ENCODE measurements at regions not wholly inside any gene's neighbourhood (a gene's known extent, or its start where the extent isn't known, plus 50 kb on each side); places are given as distances from the start of the nearest gene placed in this dataset.

GRCh38 chr12:87467936-87468335, 561.3 kb downstream of the C12orf50 start:
- DNase-seq (ENCODE audit: low read depth) = no peak
- no peak for TF ChIP-seq CTCF (IDR thresholded peaks at IDR 0.05; ENCODE audit: insufficient read depth, low read depth, low read length, missing control alignments)
- no peak overlapping the region for H3K4me3 ChIP-seq (ENCODE audit: low read length)

- TF ChIP-seq CTCF (IDR thresholded peaks at IDR 0.05; ENCODE audit: insufficient read depth, low read depth, low read length, missing control alignments) = no peak
- H3K4me3 ChIP-seq (ENCODE audit: low read length) = no peak overlapping the region
- no peak for DNase-seq (ENCODE audit: low read depth)
Observed at GRCh38 chr12:87464565-87464964, 564.6 kb downstream of the C12orf50 start.

- peak; percentile 80 for DNase-seq (ENCODE audit: low read depth)
- no peak for TF ChIP-seq CTCF (IDR thresholded peaks at IDR 0.05; ENCODE audit: insufficient read depth, low read depth, low read length, missing control alignments)
- H3K4me3 ChIP-seq (ENCODE audit: low read length) = no peak overlapping the region
Observed at GRCh38 chr12:87444039-87444438, 585.2 kb downstream of the C12orf50 start.

GRCh38 chr12:87441511-87441910, 587.7 kb downstream of the C12orf50 start:
- H3K4me3 ChIP-seq (ENCODE audit: low read length) = no peak overlapping the region
- no peak for DNase-seq (ENCODE audit: low read depth)
- TF ChIP-seq CTCF (IDR thresholded peaks at IDR 0.05; ENCODE audit: insufficient read depth, low read depth, low read length, missing control alignments) = no peak

GRCh38 chr12:87439990-87440827, 589.0 kb downstream of the C12orf50 start:
- peak; percentile 96 for DNase-seq (ENCODE audit: low read depth)
- no peak overlapping the region for H3K4me3 ChIP-seq (ENCODE audit: low read length)
- TF ChIP-seq CTCF (IDR thresholded peaks at IDR 0.05; ENCODE audit: insufficient read depth, low read depth, low read length, missing control alignments) = no peak

- no peak for TF ChIP-seq CTCF (IDR thresholded peaks at IDR 0.05; ENCODE audit: insufficient read depth, low read depth, low read length, missing control alignments)
- peak; percentile 18 for DNase-seq (ENCODE audit: low read depth)
Observed at GRCh38 chr12:87430444-87430843, 598.8 kb downstream of the C12orf50 start.

More at GRCh38 chr12:87430444-87430843, 598.8 kb downstream of the C12orf50 start:
- no peak overlapping the region for H3K4me3 ChIP-seq (ENCODE audit: low read length)
